Thoracic aorta (tissue), 2 donors: ENCODE measurements at regions not wholly inside any gene's neighbourhood (a gene's known extent, or its start where the extent isn't known, plus 50 kb on each side); places are given as distances from the start of the nearest gene placed in this dataset.

ENCODE experiments used
- ATAC-seq: fragments of 150-250 bp; one replicate; pipeline ENCODE4 v1.8.0; 2017; ENCODE audit warnings: low read depth; ENCODE audit not compliant: insufficient number of reproducible peaks, low FRiP score
- DNase-seq: peaks from one replicate; pipeline ENCODE4 v3.0.0-alpha.2; 2020; ENCODE audit warnings: low spot score
- H3K27ac ChIP-seq, 2 donors: fragments of 200-600 bp; sonication (generic); 1 replicate in 1 of 2; 2 replicates in 1 of 2; pipeline ENCODE4 v1.5.1; 2016; ENCODE audit warnings: mild to moderate bottlenecking in 2 of 2, moderate library complexity in 2 of 2
- H3K27me3 ChIP-seq: fragments of 200-600 bp; sonication (generic); replicated peaks from 2 replicates; pipeline ENCODE4 v1.6.0; 2016; ENCODE audit warnings: mild to moderate bottlenecking; ENCODE audit not compliant: insufficient read depth
- H3K36me3 ChIP-seq: fragments of 200-600 bp; sonication (generic); one replicate; pipeline ENCODE4 v1.5.1; 2016
- H3K4me1 ChIP-seq, 2 donors: fragments of 200-600 bp; sonication (generic); 1 replicate in 1 of 2; 2 replicates in 1 of 2; pipeline versions ENCODE4 v1.5.1 to v1.6.0; 2016; ENCODE audit warnings: low read depth in 2 of 2, mild to moderate bottlenecking in 1 of 2; ENCODE audit not compliant: control insufficient read depth in 1 of 2
- H3K4me3 ChIP-seq: fragments of 200-600 bp; sonication (generic); 2 replicates; pipeline ENCODE4 v1.5.1; 2016; ENCODE audit warnings: mild to moderate bottlenecking
- H3K9me3 ChIP-seq: fragments of 200-600 bp; sonication (generic); 2 replicates; pipeline ENCODE4 v1.5.1; 2016
- TF ChIP-seq, protein P1 (sequence below): fragments of 200-600 bp; sonication (generic); IDR thresholded peaks from one replicate; pipeline ENCODE4 v1.5.1; 2019; ENCODE audit warnings: antibody characterized with exemption

DNA sequence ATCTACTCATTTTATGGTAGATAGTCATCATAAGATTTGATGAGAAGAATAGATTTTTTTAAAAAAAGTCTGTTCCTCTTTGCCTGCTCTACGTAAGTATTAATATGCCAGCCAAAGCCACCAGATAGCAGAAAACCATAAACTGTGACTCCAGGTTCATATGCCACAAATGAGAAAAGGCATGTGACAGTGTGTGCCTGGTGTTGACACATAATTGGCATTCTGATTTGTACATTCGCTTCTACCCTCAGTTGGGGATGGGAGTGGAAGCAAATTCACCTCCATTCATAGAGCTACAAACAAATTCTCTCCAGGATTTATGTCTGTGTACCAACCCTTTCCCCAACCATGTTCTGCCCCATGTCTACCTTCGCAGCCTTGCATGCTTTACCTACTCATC is 391.6 kb downstream of the PMP22 start:
- no peak overlapping the region for H3K27ac ChIP-seq
- no peak for ATAC-seq
- H3K4me1 ChIP-seq, result no peaks in the 10 kb centered on the region
- TF ChIP-seq, protein P1, sequence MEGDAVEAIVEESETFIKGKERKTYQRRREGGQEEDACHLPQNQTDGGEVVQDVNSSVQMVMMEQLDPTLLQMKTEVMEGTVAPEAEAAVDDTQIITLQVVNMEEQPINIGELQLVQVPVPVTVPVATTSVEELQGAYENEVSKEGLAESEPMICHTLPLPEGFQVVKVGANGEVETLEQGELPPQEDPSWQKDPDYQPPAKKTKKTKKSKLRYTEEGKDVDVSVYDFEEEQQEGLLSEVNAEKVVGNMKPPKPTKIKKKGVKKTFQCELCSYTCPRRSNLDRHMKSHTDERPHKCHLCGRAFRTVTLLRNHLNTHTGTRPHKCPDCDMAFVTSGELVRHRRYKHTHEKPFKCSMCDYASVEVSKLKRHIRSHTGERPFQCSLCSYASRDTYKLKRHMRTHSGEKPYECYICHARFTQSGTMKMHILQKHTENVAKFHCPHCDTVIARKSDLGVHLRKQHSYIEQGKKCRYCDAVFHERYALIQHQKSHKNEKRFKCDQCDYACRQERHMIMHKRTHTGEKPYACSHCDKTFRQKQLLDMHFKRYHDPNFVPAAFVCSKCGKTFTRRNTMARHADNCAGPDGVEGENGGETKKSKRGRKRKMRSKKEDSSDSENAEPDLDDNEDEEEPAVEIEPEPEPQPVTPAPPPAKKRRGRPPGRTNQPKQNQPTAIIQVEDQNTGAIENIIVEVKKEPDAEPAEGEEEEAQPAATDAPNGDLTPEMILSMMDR, result no peak
- no peak for DNase-seq
- no peaks in the 10 kb centered on the region for H3K27me3 ChIP-seq
- H3K36me3 ChIP-seq, result no peaks in the 10 kb centered on the region
- no peak overlapping the region for H3K4me3 ChIP-seq
- H3K9me3 ChIP-seq, result no peaks in the 10 kb centered on the region

DNA sequence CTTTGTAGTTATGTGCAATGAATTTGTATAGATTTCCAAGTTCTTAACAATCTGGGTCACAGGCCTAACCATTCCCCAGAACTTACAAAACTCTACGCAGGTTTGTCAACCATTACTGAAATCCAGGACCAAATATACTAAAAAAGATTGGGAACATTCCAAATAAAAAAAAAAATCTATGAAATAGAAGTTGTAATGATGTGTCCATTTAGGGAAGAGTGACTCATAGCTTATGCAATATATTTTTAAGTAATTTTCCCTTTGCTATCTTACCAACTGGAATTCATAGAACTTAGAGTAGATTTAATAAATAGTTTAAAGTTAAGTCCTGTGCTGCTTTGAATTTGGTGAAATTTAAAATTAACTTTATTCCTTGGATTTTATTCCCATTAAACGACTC is 393.2 kb downstream of the PMP22 start:
- ATAC-seq, result no peak
- no peaks in the 10 kb centered on the region for H3K9me3 ChIP-seq
- H3K36me3 ChIP-seq, result no peaks in the 10 kb centered on the region

DNA sequence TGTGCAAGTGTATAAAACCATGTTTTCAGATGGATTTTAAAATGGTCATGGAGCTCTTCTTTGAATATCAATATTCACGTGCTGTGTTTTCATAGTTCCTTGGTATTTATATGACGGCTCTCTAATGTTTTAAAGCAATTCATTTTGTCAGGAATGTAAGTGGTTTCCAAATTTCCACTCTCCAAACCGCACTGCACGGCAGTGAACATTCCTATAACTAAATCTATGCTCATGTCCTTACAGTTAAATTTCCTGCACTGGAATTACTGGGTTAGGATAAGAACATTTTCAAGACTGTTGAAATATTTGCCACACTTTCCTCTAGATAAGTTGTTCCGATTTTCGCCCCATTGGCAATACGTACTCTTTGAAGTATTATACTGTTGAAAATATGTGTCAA is 398.9 kb downstream of the PMP22 start:
- H3K4me3 ChIP-seq, result no peak overlapping the region
- no peak for DNase-seq
- ATAC-seq, result no peak
- TF ChIP-seq, protein P1, result no peak
- no peak overlapping the region for H3K27ac ChIP-seq
- no peaks in the 10 kb centered on the region for H3K9me3 ChIP-seq
- no peaks in the 10 kb centered on the region for H3K27me3 ChIP-seq
- no peaks in the 10 kb centered on the region for H3K36me3 ChIP-seq
- no peaks in the 10 kb centered on the region for H3K4me1 ChIP-seq

More for the DNA sequence above, 393.2 kb downstream of the PMP22 start:
- DNase-seq, result no peak
- TF ChIP-seq, protein P1, result no peak
- Histone ChIP-seq H3K27ac (no peak overlapping the region), H3K4me3 (no peak overlapping the region), H3K27me3 (no peaks in the 10 kb centered on the region), H3K4me1 (no peaks in the 10 kb centered on the region)

DNA sequence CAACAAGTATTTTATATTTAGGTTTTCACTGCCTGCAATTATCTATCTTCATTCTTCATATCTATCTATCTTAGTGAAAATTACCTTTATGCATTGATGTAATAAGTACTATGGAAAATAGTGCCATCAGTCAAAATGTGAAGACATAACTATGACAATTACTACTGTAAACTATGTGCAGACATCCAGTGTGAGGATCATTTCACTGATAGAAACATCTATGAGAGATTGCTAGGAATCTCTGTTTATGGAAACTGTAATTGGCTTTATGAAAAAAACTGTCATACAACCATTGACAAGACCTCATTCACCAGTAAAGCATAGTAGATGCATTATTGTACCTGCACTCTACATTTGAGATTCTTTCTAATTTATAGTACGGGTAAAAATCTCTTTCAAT is 401.0 kb downstream of the PMP22 start:
- no peaks in the 10 kb centered on the region for H3K4me1 ChIP-seq
- H3K27me3 ChIP-seq, result no peaks in the 10 kb centered on the region
- H3K27ac ChIP-seq, result no peak overlapping the region
- TF ChIP-seq, protein P1, result no peak
- DNase-seq, result no peak
- no peak for ATAC-seq
- no peak overlapping the region for H3K4me3 ChIP-seq
- no peaks in the 10 kb centered on the region for H3K9me3 ChIP-seq
- H3K36me3 ChIP-seq, result no peaks in the 10 kb centered on the region

DNA sequence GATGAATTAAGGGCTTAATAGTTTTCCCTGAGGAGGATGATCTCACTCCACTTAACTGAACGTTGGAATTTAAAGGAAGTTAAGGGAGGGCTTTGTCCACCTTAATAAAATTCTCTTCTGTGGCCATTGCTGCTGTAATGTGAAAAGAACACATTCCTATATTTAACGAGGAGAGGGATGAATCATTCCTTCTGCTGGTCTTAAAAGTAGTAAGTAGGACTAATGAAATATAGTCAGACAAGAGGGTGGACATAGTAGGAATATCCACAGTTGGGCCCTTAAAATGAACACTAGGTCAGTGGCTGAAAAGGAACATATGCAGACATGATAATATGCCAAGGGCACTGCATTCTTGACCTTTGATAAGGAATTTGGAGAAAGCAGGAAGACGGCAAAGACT is 405.6 kb downstream of the PMP22 start:
- Histone ChIP-seq H3K4me3 (no peak overlapping the region), H3K4me1 (no peaks in the 10 kb centered on the region), H3K9me3 (no peaks in the 10 kb centered on the region), H3K27ac (no peak overlapping the region), H3K27me3 (no peaks in the 10 kb centered on the region), H3K36me3 (no peaks in the 10 kb centered on the region)
- TF ChIP-seq, protein P1, result no peak
- ATAC-seq (no peak), DNase-seq (no peak)
